K562 (cell line): ENCODE measurements at regions not wholly inside any gene's neighbourhood (a gene's known extent, or its start where the extent isn't known, plus 50 kb on each side); places are given as distances from the start of the nearest gene placed in this dataset.

Experiments
- ATAC-seq: fragments of 200-7000 bp; cut with Tn5 transposase; 3 replicates; pipeline ENCODE4 v1.9.1; 2020; ENCODE audit warnings: moderate library complexity
- BruUV-seq: library from RNA; stranded (reverse); fragments of 400-500 nt; replicated peaks from 2 replicates; lab custom pipeline; 2021; lab: Mats Ljungman, UMichigan
- CTCF ChIA-PET: fragments of 300-600 bp; formaldehyde crosslinking; extraction: SDS; loops from one replicate; lab custom pipeline; 2021; ENCODE audit warnings: low intra/inter-chr PET ratio; lab: Yijun Ruan, JAX
- POLR2A ChIA-PET: fragments of 300-600, 350-650 bp; sonication (Branson Sonifier 250); formaldehyde crosslinking; extraction: SDS; loops from one replicate; lab custom pipeline; 2021; ENCODE audit warnings: antibody characterized with exemption, inconsistent platforms; lab: Yijun Ruan, JAX
- DNase-seq, 4 experiments: peaks; one replicate each; pipeline versions ENCODE4 v3.0.0 to v3.0.0-alpha.2; 2011 to 2018; ENCODE audit warnings: low spot score in 3 of 4, mixed read lengths in 3 of 4; ENCODE audit errors: extremely low read depth in 1 of 4
- FAIRE-seq: peaks from 2 replicates; lab custom pipeline; 2011; peaks lifted over from hg19 to GRCh38; lab: Jason Lieb, UNC
- H2AFZ ChIP-seq: 2 replicates; pipeline ENCODE4 v1.6.0; 2011; ENCODE audit warnings: low read depth, low read length, control low read depth, inconsistent platforms
- H3K27ac ChIP-seq: fragments of 200-600 bp; 3 replicates; pipeline ENCODE4 v1.8.0; 2011; ENCODE audit warnings: low read depth, mild to moderate bottlenecking, control low read depth, inconsistent platforms, low read length, moderate library complexity, mixed read lengths; ENCODE audit errors: extremely low read depth
- H3K27me3 ChIP-seq, 2 experiments: fragments of 300-600 bp in 1 of 2; 2 replicates in 1 of 2; 3 replicates in 1 of 2; pipeline versions ENCODE4 v1.6.0 to v1.8.0; 2011; ENCODE audit warnings: inconsistent platforms in 2 of 2, low read length in 2 of 2, mild to moderate bottlenecking in 1 of 2, mixed read lengths in 1 of 2, moderate library complexity in 1 of 2; ENCODE audit not compliant: control insufficient read depth in 2 of 2, insufficient read depth in 2 of 2
- H3K36me3 ChIP-seq: fragments of 300-600 bp; 3 replicates; pipeline ENCODE4 v1.8.0; 2011; ENCODE audit warnings: mild to moderate bottlenecking, low read length, inconsistent platforms; ENCODE audit not compliant: control insufficient read depth, insufficient read depth
- H3K4me1 ChIP-seq, 2 experiments: fragments of 200-600 bp in 1 of 2; replicated peaks in 1 of 2; 2 replicates in 1 of 2; 3 replicates in 1 of 2; pipeline versions ENCODE4 v1.5.1 to v1.8.0; 2011; ENCODE audit warnings: inconsistent platforms in 2 of 2, low read length in 2 of 2, mild to moderate bottlenecking in 1 of 2, mixed read lengths in 1 of 2, moderate library complexity in 1 of 2; ENCODE audit not compliant: control insufficient read depth in 2 of 2, insufficient read depth in 2 of 2
- H3K4me2 ChIP-seq: 2 replicates; pipeline ENCODE4 v1.6.1; 2011; ENCODE audit warnings: low read length, control low read depth, inconsistent platforms, mixed read lengths; ENCODE audit not compliant: insufficient read depth
- H3K4me3 ChIP-seq: fragments of 200-600 bp; sonication (generic), shearing (Covaris generic); 2 replicates; pipeline ENCODE4 v1.5.1; 2016; ENCODE audit warnings: control low read depth, inconsistent platforms
- H3K79me2 ChIP-seq: fragments of 200-600 bp; 3 replicates; pipeline ENCODE4 v1.8.0; 2011; ENCODE audit warnings: low read length, inconsistent platforms; ENCODE audit not compliant: control insufficient read depth, insufficient read depth
- H3K9ac ChIP-seq, 2 experiments: 2 replicates each; pipeline versions ENCODE4 v1.6.0 to v1.6.1; 2011; ENCODE audit warnings: low read depth in 2 of 2, low read length in 2 of 2, control low read depth in 1 of 2, inconsistent platforms in 1 of 2, mild to moderate bottlenecking in 1 of 2, mixed read lengths in 1 of 2; ENCODE audit not compliant: insufficient read depth in 1 of 2
- H3K9me1 ChIP-seq: one replicate; pipeline ENCODE4 v1.6.0; 2011; ENCODE audit warnings: inconsistent platforms, mild to moderate bottlenecking, low read length, moderate library complexity; ENCODE audit not compliant: control insufficient read depth, insufficient read depth
- H3K9me3 ChIP-seq: replicated peaks from 2 replicates; pipeline ENCODE4 v1.5.1; 2011; ENCODE audit warnings: low read depth, low read length, inconsistent platforms; ENCODE audit not compliant: control insufficient read depth, insufficient read depth
- H4K20me1 ChIP-seq: replicated peaks from 2 replicates; pipeline ENCODE4 v1.6.1; 2011; ENCODE audit warnings: low read length, inconsistent platforms, mixed read lengths; ENCODE audit not compliant: control insufficient read depth, insufficient read depth
- AFF1 ChIP-seq, 2 experiments: fragments of 450-650 bp; IDR thresholded peaks; 2 replicates each; pipeline ENCODE4 v1.6.1; 2018; ENCODE audit warnings: mild to moderate bottlenecking in 2 of 2, low read depth in 1 of 2; ENCODE audit not compliant: partially characterized antibody in 2 of 2
- CTBP1 ChIP-seq: fragments of 450-650 bp; IDR thresholded peaks from 2 replicates; pipeline ENCODE4 v1.6.1; 2016; ENCODE audit warnings: borderline replicate concordance
- NCOA4 ChIP-seq: fragments of 450-650 bp; IDR thresholded peaks from 2 replicates; pipeline ENCODE4 v1.6.1; 2018; ENCODE audit warnings: mild to moderate bottlenecking; ENCODE audit not compliant: partially characterized antibody
- NR4A1 ChIP-seq, 2 experiments: fragments of 250-450 bp in 1 of 2; fragments of 450-650 bp in 1 of 2; sonication (Bioruptor Pico) in 1 of 2; IDR thresholded peaks; 2 replicates each; pipeline versions ENCODE4 v1.4.0 to v1.6.1; 2016 to 2020; ENCODE audit warnings: mild to moderate bottlenecking in 2 of 2, missing compliant biosample characterization in 1 of 2, missing genetic modification characterization in 1 of 2, moderate library complexity in 1 of 2
- RBM22 ChIP-seq: fragments of 200-400 bp; formaldehyde crosslinking; IDR thresholded peaks from 2 replicates; pipeline ENCODE4 v1.6.1; 2018; ENCODE audit warnings: low read length, low read depth; ENCODE audit not compliant: poor library complexity, severe bottlenecking
- SMAD4 ChIP-seq: fragments of 250-450 bp; sonication (Bioruptor Pico); conservative IDR thresholded peaks from 2 replicates; pipeline ENCODE4 v1.8.0; 2021; ENCODE audit warnings: inconsistent platforms, mild to moderate bottlenecking, moderate library complexity
- ZNF583 ChIP-seq: fragments of 250-450 bp; sonication (Bioruptor Pico); IDR thresholded peaks from 2 replicates; pipeline ENCODE4 v1.4.0; 2020
- ZNF609 ChIP-seq: sonication (generic); formaldehyde crosslinking; IDR thresholded peaks from 2 replicates; pipeline ENCODE4 v1.8.1; 2023; ENCODE audit warnings: missing genetic modification reagents, mild to moderate bottlenecking, borderline replicate concordance
- WGBS: fragments of 100-300 bp; shearing (Covaris generic); methylation state at CpG from one replicate; pipeline ENCODE4 v1.1.6; 2016; ENCODE audit warnings: low coverage, mixed read lengths; ENCODE audit not compliant: insufficient coverage; ENCODE audit errors: missing lambda C conversion rate; 5-methylcytosine and 5-hydroxymethylcytosine counted together
- in situ Hi-C: fragments of 300-500 bp; cut with MboI; formaldehyde crosslinking; loops from 4 replicates; pipeline ENCODE4 v1.15.0; 2018; ENCODE audit warnings: inconsistent platforms, mixed read lengths
- intact Hi-C: fragments of 100-400 bp; cut with micrococcal nuclease; formaldehyde crosslinking; loops from 2 replicates; pipeline ENCODE4 v1.14.2; 2022

GRCh38 chr20:61162451-61162850, 89.6 kb upstream of the CDH4 start (continued):
- TF ChIP-seq ZNF609 (no peak), NR4A1 (CRISPR knock-in tag; IDR thresholded peaks at IDR 0.05) (no peak), NR4A1 (tag; IDR thresholded peaks at IDR 0.05) (no peak), SMAD4 (no peak), RBM22 (no peak), CTBP1 (no peak)

GRCh38 chr20:61163031-61163430, 89.0 kb upstream of the CDH4 start:
- H3K9me1 ChIP-seq: no peaks in the 10 kb centered on the region
- no peak for FAIRE-seq
- TF ChIP-seq NCOA4: no peak
- TF ChIP-seq ZNF583 (CRISPR knock-in tag): no peak
- TF ChIP-seq AFF1 (IDR thresholded peaks at IDR 0.05; ENCODE audit: low read depth in 1 of 2, partially characterized antibody in 2 of 2): no peak

More at GRCh38 chr20:61163031-61163430, 89.0 kb upstream of the CDH4 start:
- no TSS peak for BruUV-seq
- intact Hi-C loops (no loop called here), in situ Hi-C loops (no loop called here)
- H3K4me2 ChIP-seq: no peak overlapping the region
- H4K20me1 ChIP-seq: no peaks in the 10 kb centered on the region
- H3K79me2 ChIP-seq: no peaks in the 10 kb centered on the region
- H3K9me3 ChIP-seq: no peaks in the 10 kb centered on the region
- ATAC-seq (no peak), DNase-seq (no peak)
- H3K4me3 ChIP-seq: no peak overlapping the region
- H3K27me3 ChIP-seq: peaks cover 2 to 18% of the 10 kb centered on the region in 2 experiments; a peak in 2 of 5 replicates
- H3K4me1 ChIP-seq: no peaks in the 10 kb centered on the region
- POLR2A ChIA-PET: no interaction called here
- WGBS: 1% methylated on average over 7 of the region's 7 CpGs
- H3K36me3 ChIP-seq: no peaks in the 10 kb centered on the region
- no peak overlapping the region for H2AFZ ChIP-seq
- CTCF ChIA-PET: no interaction called here
- H3K27ac ChIP-seq: no peak overlapping the region
- no peak overlapping the region for H3K9ac ChIP-seq
